ENCODE measurements at regions not wholly inside any gene's neighbourhood (a gene's known extent, or its start where the extent isn't known, plus 50 kb on each side); places are given as distances from the start of the nearest gene placed in this dataset.

DNA sequence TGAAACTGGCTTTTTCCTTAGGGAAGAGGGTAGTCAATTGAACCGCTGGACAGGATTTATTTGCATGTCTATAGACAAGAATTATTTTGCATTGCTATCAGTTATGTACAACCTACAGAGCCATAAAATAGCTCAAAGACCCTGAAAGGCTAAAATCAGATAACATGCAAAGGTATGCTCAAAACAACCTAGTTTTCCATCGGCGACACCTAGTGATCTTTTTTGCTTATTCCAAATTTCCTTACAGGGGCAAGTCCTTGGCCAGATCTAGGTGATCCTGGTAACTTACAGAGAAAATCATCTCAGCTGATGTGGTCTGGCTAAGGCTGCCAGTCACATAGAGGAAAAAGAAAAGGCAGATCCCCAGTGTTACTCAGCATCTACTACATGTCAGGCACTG lies 141.2 kb upstream of the RPL38 start:
- DNase-seq: no peak

DNA sequence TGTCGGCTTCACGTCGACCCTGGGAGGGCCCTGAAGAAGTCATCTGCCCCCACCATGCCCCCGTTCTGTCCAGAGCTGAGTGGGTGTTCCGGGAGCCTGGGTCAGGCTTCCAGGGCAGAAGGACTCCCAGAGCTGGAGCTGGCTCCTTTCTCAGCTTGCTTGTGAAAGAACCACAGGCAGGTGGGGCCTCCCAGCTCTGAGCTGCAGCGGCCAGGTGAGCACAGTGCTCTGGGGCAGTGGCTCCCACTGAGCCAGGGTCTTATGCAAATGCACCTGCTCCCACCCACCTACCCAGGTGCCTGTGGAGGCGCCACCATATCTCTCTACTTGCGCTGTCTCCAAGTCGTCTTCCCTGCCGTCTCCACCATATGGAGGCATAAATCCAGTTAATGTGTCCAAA lies 140.0 kb upstream of the RPL38 start:
- DNase-seq: no peak

DNA sequence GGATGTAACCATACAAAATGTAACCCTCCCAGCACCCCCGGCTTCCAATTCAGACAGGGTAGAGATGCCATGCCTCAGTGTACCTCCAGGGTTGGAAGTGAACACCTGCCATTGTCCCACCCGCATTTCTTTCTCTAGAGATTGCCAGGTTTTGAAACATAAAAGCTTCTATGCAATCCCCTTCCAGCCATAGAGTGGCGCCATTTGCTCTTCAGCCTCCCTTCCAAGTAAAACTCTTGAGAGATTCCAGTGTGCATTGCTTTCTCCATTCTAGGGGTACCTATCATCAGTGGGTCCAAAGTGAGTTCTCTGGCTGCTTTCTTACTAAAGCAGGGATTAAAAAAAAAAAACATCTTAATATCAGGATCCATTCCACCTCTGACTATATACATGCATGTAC lies 133.1 kb upstream of the RPL38 start:
- DNase-seq: no peak

DNA sequence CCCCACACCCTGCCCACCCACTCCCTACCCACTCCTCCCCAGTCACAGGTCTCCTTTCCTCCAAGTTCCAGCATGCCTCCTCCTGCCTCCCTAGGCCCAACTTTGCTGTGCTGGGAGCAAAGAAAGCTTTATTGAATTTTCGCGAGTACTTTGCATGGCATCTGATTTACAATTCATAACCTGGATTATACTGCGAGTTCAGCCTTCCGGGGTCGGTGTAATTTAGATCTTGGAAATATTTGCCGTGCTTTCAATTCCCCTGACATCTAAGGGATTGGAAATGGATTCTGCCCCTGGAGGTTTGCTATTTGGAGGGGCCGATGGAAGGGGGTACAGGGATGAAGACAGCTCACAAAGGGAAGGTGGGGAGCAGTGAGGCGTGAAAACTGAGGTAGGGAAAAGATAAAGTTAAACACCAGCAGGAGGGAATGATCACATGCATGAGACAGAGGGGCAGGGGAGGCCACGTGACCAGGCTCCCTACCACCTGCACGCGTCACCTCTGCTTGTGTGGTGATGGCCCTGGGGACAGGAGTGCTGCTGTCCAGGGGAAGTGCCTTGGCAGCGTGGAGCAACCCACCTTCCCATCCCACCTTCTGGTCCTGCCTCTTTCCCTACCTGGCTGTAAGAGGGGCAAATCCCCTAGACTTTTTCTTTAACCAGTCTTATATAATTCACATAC lies 132.3 kb upstream of the RPL38 start:
- DNase-seq: no peak

DNA sequence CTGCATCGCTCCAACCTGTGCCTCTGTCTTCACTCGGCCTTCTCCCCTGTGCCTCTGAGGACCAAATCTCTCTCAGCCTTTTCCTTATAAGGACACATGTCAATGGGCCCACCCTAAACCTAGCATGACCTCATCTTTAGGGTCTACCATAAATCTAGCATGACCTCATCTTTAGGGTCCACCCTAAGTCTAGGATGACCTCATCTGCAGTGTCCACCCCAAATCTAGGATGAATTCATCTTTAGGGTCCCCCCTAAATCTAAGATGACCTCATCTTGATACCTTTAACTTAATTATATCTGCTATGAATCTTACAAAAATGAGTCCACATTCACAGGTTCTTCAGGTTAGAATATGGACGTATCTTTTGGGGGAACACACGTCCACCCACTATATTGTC lies 131.1 kb upstream of the RPL38 start:
- DNase-seq: no peak

DNA sequence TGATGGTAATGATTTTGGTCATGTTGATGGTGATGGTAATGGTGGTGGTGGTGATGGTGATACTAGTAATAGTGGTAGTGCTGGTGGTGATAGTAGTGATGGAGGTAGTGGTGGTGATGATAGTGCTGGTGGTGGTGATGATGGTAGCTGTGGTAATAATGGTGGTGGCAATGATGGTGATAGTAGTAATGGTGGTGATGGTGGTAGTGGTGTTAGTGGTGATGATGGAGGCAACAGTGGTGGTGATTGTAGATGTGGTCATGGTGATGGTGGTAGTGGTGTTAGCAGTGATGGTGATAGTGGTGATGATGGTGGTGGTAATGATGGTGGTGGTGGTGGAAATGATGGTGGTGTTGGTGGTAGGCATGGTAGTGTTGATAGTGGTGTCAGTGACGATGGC lies 127.0 kb upstream of the RPL38 start:
- DNase-seq: no peak

DNA sequence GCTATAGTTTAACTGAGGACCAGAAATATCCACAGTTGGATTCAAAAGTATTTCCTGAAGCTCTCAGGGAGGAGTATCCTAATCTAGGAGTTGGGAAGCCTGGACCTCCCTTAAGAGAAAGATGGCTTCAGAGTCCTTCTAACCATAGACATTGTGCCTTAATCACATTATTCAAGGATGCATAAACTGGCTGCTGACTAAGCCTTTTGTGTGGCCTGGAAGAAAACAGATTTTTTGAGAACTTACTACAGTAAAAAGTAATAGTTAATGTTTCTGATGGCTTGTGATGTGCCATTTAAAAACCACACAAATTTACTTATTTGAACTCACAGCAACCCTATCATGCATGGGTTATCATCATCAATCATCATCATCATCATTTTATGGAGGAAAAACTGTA lies 126.2 kb upstream of the RPL38 start:
- no peak for DNase-seq

DNA sequence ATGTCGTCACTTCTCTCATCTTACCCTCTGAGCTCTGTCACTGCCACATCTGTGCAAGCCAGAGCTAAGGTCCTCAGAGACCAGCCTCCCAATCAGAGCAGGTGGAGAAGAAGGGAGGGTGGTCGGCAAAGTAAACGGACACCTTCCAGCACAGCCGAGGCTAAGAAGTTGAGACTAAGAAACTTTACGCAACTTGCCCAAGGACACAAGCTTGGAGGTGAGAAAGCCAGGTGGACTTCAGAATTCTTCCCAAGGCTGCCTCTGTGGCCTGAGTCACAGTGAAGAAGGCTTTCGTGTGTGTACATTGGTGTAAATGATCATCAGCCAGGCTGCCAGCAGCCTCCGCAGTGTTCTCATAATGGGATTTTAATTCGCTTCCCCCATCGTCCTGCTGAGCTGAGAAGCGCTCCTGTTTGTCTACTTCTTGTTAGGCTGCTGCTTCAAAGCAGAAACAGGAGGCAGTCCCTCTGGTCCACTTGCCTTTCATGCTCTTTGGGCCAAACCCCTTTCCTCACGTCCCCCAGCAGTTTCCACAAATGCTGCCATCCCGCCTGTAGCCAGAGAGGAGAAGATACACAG lies 125.0 kb upstream of the RPL38 start:
- no peak for DNase-seq

DNA sequence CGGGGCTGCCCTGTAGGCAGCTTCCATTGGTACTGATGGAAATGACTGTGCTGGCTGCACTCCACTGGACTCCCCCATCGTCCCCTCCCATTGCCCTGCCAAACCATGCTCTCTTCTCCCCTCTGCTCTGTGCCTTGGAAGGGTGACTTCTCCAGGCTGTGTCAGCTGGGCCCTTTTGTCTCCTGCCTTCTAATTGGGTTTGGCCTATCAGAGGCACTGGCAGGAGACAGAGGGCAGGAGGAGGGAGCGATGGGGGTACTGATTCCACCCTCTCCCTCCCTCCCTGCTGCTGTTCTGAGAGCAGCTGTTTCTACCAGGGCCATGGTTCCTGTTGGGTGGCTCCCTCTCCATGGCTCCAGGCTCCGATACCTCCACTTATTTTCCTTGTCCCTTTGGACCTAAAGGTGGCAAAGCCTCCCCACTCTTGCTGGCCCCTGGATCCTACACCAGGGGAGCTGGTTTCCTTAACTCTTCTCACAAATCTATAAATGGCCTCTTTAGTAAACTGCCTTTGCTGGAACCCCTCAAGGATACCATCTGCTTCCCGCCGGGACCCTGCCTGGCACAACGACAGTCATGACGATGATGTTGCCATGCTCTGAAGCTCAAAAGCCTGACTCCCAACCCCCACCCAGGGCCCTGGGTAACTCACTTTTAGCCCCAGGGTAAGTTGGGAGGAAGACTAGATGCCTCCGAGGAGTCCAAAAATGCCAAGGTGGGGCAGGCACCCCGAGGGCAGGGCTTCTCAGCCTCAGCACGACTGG lies 123.8 kb upstream of the RPL38 start:
- no peak for DNase-seq

DNA sequence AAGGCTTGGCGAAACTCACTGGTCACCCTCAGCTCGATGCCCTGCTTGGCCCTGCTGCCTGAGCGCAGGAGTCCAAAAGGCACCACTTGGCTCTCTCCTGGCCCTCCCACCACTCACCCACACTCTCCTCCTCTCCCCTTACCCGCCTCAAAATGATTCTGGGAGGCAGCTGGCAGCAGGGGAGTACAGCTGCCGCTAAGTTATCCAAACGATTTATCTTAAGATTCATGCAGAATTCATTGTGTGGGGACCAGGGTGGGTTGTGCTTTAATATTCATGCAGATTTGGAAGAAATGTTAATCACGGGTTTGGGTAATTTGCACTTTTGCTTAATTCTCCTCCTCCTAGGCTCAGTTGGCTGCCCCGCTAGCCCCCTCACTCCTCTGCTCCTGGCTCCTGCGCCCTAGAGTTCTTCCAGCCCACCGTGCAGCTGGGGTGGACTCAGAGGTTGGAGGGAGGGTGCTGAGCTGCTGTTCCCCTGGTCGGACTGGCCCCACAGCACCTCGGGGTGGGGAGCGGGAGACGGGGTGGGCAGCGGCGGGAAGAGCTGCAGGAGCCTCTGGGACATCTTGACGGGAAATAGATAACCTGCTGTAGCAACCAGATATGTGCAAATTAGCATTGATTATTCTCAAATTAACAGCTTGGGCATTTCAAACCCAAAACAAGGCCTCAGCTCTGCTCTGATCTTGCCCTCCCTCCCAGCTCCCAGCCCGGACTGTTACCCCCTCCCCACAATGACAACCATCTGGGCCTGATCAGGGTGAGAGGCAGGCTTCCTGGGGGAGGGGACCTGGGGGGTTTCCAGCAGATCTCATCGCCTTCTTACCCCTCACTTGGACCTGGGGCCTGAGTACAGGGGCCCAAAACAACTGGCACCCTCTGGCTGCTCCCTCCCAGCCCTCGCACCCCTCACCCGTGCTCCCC lies 122.6 kb upstream of the RPL38 start:
- DNase-seq: no peak

DNA sequence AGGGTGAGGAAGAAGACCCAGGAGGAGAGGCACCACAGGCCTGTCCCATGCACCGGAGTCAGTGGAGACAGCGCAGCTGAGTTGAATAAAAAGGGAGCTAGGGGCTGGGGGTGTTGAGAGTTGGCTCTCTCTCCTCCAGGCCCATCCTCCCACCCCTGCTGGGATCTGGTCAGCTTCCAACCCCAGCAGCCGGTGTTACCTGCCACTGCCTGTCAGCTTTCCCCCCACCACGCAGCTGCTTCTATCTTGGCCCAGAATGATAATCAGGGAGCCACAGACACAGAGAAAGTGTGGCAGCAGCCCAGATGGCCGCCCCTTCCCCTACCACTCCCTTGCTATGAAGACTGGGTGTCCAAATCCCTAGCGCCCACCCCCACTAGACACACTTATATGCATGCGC lies 120.6 kb upstream of the RPL38 start:
- DNase-seq: no peak

DNA sequence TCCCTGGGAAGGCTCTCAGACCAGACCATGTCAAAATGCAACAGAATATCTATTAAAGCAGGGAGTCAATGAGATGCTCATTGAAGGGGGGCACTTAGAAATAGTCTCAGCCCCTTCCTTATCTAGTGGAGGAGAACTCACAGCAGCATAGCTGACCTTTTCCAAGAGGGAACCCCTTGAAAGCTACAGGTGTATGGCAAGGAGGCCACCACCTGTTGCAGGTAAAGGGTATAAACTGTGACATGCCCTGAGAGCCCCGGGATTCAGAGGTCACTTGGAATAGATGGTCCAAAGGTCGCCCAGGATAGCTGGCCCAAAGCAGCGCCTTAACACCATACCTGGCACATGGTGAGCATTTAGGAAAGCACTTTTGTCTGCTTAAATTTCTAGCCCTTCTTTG lies 120.2 kb upstream of the RPL38 start:
- no peak for DNase-seq

DNA sequence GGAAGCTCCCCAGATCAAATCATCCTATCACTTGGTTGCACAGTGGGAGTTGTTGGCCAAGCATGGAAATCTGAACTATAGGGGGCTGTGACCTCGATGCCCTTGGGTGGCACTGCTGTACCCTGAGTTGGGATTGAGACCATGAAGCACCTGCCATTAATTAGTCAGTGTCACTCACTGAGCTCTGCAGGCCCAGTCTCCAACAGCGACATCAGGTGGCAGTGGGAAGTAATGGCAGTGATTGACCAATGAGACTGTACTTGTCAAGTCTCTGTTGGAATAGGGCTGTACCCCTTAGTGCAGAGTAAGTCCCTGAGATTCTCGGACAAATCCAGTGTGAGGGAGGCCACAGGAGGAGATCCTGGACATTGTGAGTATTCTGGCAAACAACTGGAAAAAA lies 118.0 kb upstream of the RPL38 start:
- DNase-seq: no peak

DNA sequence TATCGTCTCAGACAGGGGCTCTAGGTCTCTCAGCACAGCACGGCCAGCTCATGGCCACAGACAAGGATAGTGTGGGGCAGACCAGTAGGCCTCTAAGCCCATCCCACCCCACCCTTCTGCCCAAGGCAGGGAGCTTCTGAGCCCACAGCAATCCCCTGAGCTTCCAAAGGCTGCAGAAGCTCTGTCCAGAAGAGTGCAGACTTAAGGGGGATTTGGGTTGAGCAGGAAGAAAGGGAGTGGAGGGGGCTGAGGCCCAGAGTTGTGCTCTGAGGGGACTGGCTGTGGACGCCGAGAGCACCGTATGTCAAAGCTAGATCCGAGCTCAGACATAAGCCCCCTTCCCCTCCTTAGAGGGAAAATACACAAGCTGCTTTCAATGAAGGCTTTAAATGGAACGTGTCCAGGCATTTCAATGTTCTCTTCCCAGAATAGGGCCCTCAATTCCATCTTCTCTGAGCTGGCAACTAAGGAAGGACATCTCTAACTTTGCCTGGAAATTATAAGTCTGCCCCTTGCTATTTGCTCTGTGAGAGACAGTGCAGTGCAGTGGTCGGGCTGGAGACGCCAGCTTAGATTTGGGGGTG lies 116.4 kb upstream of the RPL38 start:
- no peak for DNase-seq

DNA sequence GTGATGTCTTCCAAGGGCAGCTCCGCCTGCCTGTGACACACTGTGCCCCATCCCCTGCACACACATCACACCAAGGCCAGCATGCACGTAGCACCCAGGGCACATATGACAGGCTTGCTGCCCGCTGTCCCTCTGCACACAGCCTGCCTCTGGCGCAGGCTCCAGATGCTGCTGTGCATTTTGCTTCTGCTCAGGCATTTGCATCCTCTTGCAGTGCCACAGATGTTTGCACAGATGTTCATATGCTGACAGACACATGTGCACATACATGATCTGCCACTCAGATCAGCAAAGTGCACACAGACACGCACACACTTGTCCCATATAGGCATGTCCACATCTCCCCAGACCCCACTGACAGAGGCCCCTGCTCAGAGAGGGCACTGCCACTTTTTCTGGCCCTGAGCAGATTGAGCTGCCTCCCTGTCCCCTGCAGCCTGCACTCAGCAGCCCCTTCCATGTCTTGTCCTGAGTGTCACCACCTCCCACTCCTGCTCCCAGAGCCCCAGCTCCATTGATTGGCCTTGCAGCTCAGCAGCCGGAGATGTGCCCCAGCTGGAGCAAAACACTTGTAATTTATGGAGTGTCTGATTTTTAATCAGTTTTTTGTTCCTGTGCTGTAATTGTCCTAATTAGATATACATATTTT lies 115.1 kb upstream of the RPL38 start:
- DNase-seq: no peak

DNA sequence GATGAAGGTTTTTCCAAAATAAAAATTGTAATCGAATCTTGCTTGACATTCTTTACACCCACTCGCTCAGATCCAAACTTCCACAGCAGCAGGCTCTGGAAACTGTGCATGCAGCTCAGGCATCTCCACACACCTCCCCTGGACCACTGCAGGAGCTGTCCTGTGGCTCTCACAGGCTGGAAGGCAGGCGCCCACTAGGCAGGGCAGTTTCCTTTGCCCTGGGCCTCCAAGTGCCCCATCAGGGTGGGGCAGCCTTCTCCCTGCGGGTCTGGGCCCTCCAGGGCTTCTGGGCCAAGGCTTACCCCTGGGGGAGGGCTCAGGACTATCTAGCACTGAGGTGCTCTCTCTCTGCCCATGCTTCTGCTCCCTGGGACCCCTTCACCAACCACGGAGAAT lies 114.5 kb upstream of the RPL38 start:
- DNase-seq: no peak

DNA sequence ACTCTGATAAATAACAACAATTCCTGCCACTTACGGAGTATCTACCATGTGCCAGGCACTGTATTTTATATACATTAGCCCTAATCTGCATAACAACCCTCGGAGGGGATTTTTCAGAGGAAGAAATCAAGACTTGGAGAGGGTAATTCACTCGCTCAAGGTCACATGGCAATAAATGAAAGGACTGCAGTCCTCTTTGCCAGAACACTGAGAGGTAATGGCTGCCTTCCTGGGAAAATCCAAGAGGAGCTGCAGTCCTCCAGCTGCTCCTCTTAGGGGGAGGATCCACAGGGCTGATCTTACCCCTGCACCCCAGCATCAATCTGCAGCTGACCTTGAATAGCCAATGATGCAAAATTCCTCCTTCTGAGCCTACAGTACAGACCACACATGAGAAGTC lies 114.1 kb upstream of the RPL38 start:
- DNase-seq: no peak

DNA sequence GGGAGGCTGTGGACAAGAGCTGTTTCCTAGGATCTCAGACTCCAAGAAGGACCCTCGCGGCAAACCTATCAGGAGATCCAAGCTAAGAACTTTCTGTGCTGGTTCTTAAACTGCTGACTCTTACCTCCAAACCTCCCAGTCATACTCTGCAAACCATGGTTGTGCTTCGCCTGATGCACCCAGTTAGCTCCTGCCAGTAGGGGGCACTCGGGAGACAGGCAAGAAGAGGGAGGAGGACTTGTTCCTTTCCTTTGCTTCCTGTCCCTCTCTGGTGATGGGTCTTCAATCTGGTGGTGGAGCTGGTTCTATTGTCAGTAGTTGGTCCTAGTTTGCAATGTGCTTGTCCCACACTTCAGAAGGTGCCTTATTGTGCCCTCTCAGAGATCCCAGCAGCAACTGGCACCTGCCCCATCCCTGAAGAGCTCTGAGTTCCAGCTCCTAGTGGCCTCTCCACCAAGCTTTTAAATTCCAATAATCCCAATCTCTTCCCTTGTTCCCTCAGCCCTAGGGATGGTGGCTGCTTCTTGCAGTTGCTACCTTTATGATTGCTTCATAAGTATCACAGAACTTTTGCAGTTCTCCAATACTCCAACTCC lies 113.5 kb upstream of the RPL38 start:
- DNase-seq: peak in 1 of 5 donors; percentile 52

DNA sequence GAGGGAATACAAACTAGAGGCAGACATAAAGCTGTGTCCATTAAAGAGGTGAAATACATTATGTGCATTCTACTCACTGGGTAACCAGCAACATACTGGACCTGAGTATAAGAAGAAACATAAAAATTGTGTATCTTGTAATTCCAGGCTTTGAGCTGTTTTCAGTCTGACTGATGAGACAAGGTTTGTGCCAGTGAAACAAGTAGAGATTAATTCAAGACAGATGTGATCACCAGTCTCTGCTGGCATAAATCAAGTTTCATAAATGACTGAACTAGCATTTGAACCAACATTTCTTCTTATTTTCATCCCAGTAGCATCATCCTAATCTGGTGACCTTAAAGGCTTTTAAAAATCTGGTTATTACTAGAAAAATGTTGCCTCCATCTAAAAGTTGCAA lies 108.8 kb upstream of the RPL38 start:
- DNase-seq: no peak

DNA sequence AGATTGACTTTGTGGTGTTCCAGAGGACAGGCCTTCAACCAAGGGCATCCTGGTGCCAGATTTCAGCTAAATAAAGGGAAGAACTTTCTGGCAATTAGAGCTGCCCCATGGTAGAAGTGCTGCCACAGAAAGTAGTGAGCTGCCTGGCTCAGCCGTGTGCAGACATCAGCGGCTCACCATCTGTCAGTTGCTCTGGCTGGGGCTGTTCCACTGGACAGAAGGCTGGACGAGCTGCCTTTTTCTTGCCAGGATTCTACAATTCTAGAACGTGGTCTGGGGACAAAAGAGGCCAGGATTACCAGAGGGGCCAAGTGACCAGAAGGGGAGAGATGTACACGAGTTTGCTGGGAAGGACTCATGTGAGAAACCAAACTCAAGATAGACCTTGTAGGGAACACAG lies 107.0 kb upstream of the RPL38 start:
- no peak for DNase-seq

DNA sequence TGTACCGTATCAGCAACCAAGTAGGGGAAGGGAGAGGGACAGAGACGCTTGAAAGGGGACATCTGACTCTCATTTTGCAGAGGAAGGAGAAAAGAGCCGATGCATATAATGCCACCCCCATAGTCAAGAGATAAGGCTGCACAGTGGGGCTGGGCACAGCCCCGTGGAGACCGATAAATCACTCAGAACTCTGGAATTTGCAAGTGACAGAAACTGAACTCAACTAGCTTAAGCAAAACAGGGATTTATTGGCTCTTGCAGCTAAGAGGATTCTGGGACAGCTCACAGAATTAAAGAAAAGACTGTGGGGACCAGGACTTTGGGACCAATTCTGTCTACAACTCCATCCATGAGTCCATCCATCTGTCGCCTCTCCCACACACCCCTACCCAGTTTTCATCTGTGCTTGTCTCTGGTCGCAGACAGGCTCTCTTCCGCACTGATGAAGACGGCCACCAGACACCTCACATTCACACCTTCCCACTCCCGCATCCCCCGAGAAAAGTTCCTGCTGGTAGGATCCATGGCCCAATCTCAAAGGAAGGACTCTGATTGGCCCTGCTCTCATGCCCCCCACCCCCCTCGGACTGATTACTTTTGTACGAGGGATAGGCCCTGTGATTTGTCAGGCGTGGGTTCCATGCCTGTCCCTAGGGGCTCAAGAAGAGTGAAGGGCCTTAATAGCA lies 105.9 kb upstream of the RPL38 start:
- no peak for DNase-seq
